NCI-H187 (cell line): ENCODE measurements at regions not wholly inside any gene's neighbourhood (a gene's known extent, or its start where the extent isn't known, plus 50 kb on each side); places are given as distances from the start of the nearest gene placed in this dataset.
"Not testable (repeated sequence)": the region's sequence is repeated elsewhere in the genome, so short reads cannot be mapped to it uniquely, and the experiment has no call there.

ENCODE experiments used
- DNase-seq, 2 experiments: peaks; one replicate each; lab custom pipeline; 2025; lab: John Stamatoyannopoulos, UW

DNA sequence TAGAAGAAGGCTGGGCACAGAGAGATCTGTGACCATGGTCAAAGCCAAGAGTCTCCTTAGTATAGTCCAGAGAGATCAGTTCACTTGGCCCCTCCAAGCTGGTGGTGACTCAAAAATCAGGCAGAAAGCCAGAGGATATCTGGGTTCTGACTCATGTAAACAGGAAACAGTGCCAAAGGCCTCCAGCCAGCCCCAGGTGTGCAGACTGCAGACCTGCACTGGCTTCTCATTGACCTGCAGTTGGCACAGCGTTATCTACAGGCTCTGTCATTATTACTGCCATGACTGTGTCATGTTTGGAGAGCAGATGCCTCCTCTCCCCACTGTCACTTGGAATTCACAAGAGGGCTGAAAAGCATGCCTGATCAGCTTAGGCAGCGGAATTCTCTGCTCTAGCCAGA lies 295.7 kb upstream of the PRKD1 start:
- no peak for DNase-seq

DNA sequence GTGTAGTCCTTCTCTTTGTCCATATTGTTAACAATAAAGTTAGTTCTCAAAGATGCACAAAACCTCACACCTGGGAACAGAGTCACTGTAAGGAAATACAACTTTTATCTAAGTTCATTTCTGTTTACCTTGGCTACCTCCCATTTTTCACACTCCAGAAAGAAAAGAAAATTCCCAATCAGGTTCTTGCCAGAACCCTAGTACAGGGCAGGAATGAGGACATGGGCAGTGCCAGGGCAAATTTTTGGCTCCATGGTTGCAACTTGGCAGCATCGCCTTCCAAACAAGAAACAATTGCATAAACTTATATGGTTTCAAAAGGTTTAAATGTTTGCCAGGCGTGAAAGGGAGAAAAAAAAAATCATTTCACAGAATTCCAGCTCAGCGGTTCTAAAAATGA lies 296.3 kb upstream of the PRKD1 start:
- no peak for DNase-seq

DNA sequence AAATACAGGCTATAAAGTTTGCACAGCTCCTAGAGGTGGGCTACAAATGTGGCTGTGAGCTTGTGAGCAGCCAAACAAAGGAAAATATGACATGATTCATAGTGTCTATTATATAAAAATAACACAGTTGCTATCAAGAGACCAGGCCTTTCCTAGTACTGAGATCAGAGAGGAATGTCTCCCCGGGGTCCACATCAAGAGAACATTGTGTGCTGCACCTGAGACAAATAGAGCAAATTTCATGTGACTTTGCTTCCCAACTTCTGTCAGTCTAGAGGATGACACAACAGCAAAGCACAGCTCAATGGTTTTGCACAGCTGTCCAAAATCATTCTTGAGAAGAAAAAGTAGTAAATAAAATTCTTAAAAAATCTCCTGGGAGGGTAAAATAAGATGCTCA lies 297.5 kb upstream of the PRKD1 start:
- DNase-seq: no peak

DNA sequence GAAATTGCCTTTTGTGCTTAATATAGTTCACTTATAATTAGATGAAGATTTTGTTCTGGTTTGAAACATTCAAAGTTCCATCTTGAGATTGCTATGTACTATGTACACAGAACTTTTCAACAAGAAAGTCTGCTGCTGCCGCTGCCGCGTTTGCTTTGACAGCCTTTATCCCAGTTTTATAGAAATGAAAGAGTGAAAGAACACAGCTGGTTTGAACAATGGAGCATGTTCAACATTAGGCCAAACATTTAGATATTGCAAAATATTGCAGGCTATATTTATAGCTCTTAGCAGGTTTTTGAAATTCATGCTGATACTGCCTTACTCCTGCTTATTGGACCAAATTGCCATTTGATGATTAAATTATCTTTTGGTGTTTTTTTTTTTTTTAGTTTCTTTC lies 299.8 kb upstream of the PRKD1 start:
- DNase-seq: no peak

DNA sequence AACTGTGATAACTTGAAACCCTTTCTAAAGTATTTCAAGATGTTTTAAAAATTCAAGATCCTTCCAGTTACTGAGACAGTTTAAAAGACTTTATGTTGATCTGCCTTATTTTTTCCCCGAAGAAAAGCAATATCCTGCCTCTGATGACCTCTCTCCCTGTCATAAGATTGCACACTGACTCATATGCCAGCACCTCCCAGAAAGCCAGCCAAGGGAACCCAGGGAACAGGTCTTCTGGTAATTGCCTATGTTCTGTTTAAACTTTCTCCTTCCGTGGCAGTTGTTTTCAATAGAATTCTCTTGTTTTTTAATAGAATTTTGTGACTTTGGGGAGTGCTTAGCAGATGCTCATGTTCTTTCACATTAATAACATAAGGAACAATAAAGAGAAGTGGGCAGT lies 300.2 kb upstream of the PRKD1 start:
- no peak for DNase-seq

GRCh38 chr14:30230719-30231118 lies 303.1 kb upstream of the PRKD1 start:
- DNase-seq: no peak

GRCh38 chr14:30234966-30235365 lies 307.3 kb upstream of the PRKD1 start:
- DNase-seq: no peak

DNA sequence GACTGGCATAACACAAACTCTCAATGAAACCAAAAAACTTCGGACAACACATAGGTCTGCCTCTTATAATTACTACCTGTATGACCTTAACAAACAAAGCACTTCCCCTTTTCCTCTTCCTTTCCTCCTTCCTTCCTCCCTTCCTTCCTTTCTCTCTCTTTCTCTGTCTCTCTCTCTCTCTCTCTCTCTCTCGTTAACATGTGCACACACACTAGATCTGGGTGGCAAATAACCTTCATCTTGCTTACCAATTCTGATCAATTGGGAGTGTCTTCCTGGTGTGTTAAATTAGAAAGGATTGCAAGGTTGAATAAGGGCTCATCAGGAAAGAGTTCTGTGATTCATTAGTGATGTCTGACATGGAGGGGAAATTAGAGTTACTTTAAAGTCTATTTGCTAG lies 307.8 kb upstream of the PRKD1 start:
- DNase-seq: no peak

DNA sequence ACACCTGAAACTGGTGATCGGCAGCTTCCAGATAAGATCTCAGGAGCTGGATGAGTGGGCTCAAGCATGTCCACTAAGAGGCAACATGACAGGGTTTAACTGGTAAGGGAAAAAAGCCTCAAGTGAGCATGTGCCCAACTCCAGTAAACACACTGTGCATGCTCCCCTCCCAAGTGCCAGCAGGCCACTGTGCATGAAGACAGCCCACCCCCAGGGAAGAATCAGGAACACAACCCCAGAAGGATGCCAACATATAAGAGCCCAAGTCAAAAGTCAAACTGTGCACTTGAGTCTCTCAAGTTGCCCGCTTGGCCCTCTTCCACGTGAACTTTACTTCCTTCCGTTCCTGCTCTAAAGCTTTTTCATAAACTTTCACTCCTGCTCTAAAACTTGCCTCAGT lies 311.3 kb upstream of the PRKD1 start:
- no peak for DNase-seq

DNA sequence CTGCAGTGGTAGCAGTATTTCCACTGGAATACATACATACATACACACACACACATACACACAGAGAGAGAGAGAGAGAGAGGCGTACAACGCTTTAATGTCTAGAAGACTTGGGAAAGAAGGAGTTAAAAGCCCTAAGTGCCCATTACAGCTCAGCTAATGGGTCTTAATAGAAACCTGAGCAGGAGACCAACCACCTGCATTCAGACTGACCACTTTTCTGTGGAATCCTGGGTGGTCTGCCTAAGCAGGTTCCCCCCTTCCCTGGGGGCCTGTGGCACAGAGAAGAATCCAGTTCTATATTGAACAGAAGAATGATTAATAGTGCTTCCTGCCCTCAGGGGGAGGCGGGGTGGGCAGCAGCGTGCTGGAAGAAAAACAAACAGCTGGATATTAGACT lies 312.4 kb upstream of the PRKD1 start:
- DNase-seq: no peak

DNA sequence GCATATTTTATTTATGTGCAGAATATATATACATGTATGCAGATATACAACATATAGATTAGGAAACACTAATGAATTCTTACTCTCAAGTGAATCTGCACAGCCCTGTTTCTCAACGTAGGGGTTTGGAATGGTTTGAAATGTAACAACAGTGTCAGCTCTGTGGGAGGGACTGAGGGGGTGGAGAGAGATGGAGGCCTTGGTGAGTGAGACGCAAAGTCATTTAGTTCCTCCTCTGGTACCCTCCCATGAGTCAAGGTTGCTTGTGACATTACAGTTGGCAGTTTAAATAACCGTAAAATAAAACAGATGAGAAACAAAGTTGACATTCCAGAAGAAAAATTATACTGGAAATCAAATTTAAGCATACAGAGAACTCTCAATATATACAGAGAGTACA lies 313.0 kb upstream of the PRKD1 start:
- DNase-seq: no peak

GRCh38 chr14:30242744-30243143 lies 315.1 kb upstream of the PRKD1 start:
- no peak for DNase-seq

DNA sequence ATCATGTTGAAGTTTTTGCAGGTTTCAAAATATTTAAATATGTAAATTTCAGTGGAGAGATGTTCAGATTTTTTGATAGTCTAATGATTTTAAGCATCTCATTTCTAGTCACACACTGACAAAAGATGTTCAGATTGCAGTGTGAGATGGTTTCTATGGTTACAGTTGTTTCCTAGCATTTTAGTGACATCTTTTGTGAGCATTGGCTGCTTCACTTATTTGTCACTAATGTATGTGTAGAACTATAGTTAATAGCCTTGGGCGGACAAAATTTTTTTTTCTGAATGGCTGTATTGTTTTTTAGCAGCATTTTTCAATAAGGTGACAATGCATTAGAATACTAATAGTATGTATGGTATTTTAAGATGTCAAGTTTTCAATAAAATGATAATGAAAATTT lies 315.6 kb upstream of the PRKD1 start:
- no peak for DNase-seq

- DNase-seq: no peak
Observed at GRCh38 chr14:30243805-30244204, 315.2 kb upstream of the G2E3 start.

- not testable (repeated sequence) for DNase-seq
Observed at GRCh38 chr14:30244348-30244747, 314.6 kb upstream of the G2E3 start.

- DNase-seq: no peak
Observed at GRCh38 chr14:30251017-30251416, 307.9 kb upstream of the G2E3 start.

DNA sequence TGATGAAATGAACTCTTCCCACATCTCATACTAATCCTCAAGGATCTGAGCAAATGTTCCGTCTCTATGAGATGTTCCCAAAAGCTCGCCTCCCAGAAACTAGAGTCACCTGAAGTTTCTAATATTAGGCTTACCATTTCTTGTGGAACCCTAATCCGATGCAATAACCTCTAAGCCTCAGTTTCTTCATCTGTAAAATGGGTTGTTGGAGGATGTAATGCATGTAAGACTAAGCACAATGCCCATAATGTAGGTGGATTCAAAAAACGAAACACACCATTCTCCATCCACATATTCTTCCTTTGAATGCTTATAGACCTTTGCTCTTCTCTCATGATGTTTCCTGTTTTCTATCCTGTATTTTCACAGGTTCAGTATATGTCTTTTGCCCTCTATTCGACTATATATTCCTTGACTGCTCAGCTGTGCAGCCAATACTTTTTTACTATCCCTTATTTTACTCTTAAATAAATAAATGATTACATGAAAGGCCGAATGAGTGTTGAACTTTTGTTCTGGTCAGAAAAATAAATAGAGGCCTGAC lies 307.3 kb upstream of the G2E3 start:
- no peak for DNase-seq

DNA sequence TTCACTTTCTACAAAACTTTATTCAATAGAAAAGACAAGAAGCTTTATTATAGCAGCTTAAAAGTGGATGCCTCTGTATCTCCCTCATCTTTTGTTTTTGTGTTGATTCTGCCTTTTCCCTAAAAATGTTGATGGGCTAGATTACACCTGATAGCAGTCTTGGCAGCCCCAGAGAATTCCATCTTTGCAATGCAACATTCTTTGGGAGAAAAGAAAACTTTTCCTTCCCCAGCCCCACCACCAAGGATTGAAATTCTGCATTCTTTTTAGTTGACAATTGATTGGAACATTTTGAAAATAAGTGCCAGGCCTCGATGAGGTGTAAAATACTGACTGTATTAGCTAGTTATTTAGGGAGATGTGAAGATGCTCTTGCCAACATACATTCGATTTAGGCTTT lies 306.8 kb upstream of the G2E3 start:
- DNase-seq: no peak

DNA sequence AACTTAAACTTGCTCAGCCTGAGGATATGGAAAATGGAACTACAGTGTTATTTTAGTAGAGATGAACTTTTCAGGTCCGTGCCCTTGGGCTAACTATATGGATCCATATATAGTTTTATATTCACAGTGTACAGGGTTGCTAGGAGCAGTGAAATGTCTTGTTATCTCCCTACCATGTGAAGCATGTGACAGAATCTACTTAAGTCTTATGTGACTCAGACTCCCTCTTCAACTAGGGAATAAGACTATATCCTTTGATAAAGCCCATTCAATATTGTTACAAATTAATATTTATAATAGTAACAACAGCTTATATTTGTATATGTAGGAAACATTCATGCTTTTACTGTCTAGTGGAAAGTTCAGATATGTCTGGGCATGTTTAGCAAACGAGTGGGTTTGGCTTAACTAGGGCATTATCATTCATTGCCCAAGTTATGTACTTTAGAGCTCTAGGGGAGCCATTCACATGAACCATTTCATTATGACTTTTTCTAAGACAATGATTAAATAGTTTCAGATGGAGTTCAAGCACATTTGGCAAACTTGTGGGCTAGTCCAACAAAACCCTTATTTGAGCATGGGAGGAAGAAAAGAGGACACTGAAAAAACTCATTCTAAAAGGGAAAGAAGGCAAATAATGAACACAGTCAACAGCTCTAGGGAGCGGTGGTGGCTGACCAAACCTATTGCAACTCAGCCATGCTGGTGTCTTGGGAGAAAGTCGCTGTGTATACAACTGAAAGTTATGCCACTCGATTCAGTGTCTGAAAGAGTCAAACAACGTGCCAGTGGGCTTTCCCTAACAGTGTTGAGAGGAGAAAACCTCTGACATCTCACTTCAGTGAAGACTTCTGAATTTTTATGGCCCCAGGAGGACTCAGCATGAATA lies 305.9 kb upstream of the G2E3 start:
- DNase-seq: no peak

- DNase-seq: no peak
Observed at GRCh38 chr14:30256627-30257026, 302.3 kb upstream of the G2E3 start.

- DNase-seq: no peak
Observed at GRCh38 chr14:30257946-30258661, 300.9 kb upstream of the G2E3 start.

DNA sequence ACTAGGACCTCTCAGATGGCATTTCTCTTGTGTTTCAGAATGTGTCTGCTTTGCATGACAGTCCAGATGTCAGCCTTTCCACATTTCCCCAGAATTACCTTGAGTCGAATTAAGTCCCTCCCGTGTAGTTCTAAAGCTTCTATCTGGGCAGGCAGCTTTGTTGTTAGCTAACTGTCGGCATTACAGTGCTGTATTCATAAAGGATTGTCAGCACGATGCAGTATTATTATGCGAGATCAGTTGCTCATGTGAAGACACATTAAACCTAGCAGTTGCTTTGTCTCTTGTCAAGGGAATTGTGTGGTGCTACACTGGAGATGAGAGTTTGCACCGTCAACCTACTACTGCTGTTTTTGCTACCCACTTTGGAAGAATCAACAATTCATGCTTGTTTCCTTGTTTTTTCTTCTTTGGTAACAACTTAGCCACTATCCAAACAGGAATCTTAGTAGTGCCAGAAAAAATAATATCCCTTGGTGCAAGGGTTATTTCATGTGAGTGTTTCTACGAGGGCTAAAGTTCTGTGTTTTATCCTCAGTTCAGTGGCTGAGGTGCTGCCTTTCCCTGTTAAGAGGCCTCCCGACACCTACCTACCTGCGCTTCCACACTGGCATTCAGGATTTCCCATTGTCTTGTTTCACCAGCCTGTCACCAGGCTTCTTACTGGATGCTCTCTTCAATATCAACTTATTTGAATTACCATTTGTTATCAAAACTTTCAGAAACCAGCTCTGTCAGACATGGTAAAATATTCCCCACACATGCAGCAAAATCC lies 297.9 kb upstream of the G2E3 start:
- DNase-seq: no peak
